Endodermal cell (in vitro differentiated cells): ENCODE measurements at regions not wholly inside any gene's neighbourhood (a gene's known extent, or its start where the extent isn't known, plus 50 kb on each side); places are given as distances from the start of the nearest gene placed in this dataset.

Experiments used
- DNase-seq: peaks from one replicate; pipeline ENCODE4 v3.0.0-alpha.2; 2017
- H3K27ac ChIP-seq: 2 replicates; pipeline ENCODE4 v1.5.1; 2013; ENCODE audit warnings: mild to moderate bottlenecking, low read depth, low read length, moderate library complexity
- H3K27me3 ChIP-seq: 2 replicates; pipeline ENCODE4 v1.6.1; 2013; ENCODE audit warnings: mild to moderate bottlenecking, low read length, moderate library complexity; ENCODE audit not compliant: insufficient read depth, control insufficient read depth, poor library complexity, severe bottlenecking
- H3K36me3 ChIP-seq: 2 replicates; pipeline ENCODE4 v1.7.0; 2013; ENCODE audit warnings: mild to moderate bottlenecking, low read length, moderate library complexity; ENCODE audit not compliant: control insufficient read depth, insufficient read depth
- H3K4me1 ChIP-seq: one replicate; pipeline ENCODE4 v1.7.0; 2013; ENCODE audit warnings: low read length; ENCODE audit not compliant: control insufficient read depth, insufficient read depth
- H3K4me3 ChIP-seq: 2 replicates; pipeline ENCODE4 v1.5.1; 2013; ENCODE audit warnings: mild to moderate bottlenecking, low read length, moderate library complexity
- H3K9ac ChIP-seq: 2 replicates; pipeline ENCODE4 v1.6.1; 2013; ENCODE audit warnings: mild to moderate bottlenecking, low read length, moderate library complexity; ENCODE audit not compliant: poor library complexity, severe bottlenecking; ENCODE audit errors: extremely low read depth
- H3K9me3 ChIP-seq: 2 replicates; pipeline ENCODE4 v1.6.1; 2013; ENCODE audit warnings: mild to moderate bottlenecking, low read length, moderate library complexity; ENCODE audit not compliant: control insufficient read depth
- H3K27ac Mint-ChIP-seq: 2 replicates; pipeline ENCODE4 v1.8.0; 2020; ENCODE audit warnings: mixed read lengths
- H3K27me3 Mint-ChIP-seq: 2 replicates; pipeline ENCODE4 v1.8.0; 2021; ENCODE audit warnings: mild to moderate bottlenecking, mixed read lengths; ENCODE audit not compliant: insufficient read depth
- H3K36me3 Mint-ChIP-seq: 2 replicates; pipeline ENCODE4 v1.8.0; 2020; ENCODE audit warnings: low read depth, mixed read lengths
- H3K4me1 Mint-ChIP-seq: 2 replicates; pipeline ENCODE4 v1.8.0; 2020; ENCODE audit warnings: mixed read lengths
- H3K4me3 Mint-ChIP-seq: 2 replicates; pipeline ENCODE4 v1.8.0; 2020; ENCODE audit warnings: mild to moderate bottlenecking, moderate library complexity, mixed read lengths
- H3K9me3 Mint-ChIP-seq: 2 replicates; pipeline ENCODE4 v1.8.0; 2020; ENCODE audit warnings: mild to moderate bottlenecking, mixed read lengths
- CTCF ChIP-seq: fragments of 200-600 bp; sonication (generic); conservative IDR thresholded peaks from 2 replicates; pipeline ENCODE4 v1.5.0; 2021; ENCODE audit warnings: antibody characterized with exemption, mild to moderate bottlenecking
- WGBS, 2 experiments: methylation state at CpG; one replicate each; pipeline versions ENCODE4 v1.1.5 to v1.1.7; 2013; ENCODE audit warnings: missing lambda C conversion rate in 2 of 2, mixed read lengths in 1 of 2; ENCODE audit not compliant: insufficient coverage in 1 of 2, insufficient read length in 1 of 2; 5-methylcytosine and 5-hydroxymethylcytosine counted together

GRCh38 chr17:428414-428813 is 75.8 kb upstream of the RPH3AL start:
- H3K36me3 Mint-ChIP-seq: peaks cover 2% of the 10 kb centered on the region
- no peak overlapping the region for H3K9ac ChIP-seq
- H3K27ac ChIP-seq: no peak overlapping the region
- no peak overlapping the region for H3K4me3 Mint-ChIP-seq
- peaks cover 3% of the 10 kb centered on the region for H3K4me1 Mint-ChIP-seq
- peaks cover 35% of the 10 kb centered on the region for H3K9me3 Mint-ChIP-seq
- H3K9me3 ChIP-seq: peaks cover 18% of the 10 kb centered on the region
- no peak for TF ChIP-seq CTCF
- H3K4me3 ChIP-seq: no peak overlapping the region
- no peaks in the 10 kb centered on the region for H3K27me3 Mint-ChIP-seq
- no peaks in the 10 kb centered on the region for H3K36me3 ChIP-seq
- no peaks in the 10 kb centered on the region for H3K4me1 ChIP-seq
- H3K27me3 ChIP-seq: no peaks in the 10 kb centered on the region
- no peak overlapping the region for H3K27ac Mint-ChIP-seq
- no peak for DNase-seq
- 77 to 79% methylated on average over 3 of the region's 3 CpGs for WGBS, 2 experiments

- no peak overlapping the region for H3K9ac ChIP-seq
- Mint-ChIP-seq H3K27ac (no peak overlapping the region), H3K4me3 (no peak overlapping the region), H3K36me3 (peaks cover 2% of the 10 kb centered on the region), H3K27me3 (no peaks in the 10 kb centered on the region), H3K4me1 (peaks cover 7% of the 10 kb centered on the region), H3K9me3 (peaks cover 31% of the 10 kb centered on the region)
- no peaks in the 10 kb centered on the region for H3K36me3 ChIP-seq
- H3K4me3 ChIP-seq: no peak overlapping the region
- 85 to 90% methylated on average over 2 to 3 of the region's 3 CpGs for WGBS, 2 experiments
- no peaks in the 10 kb centered on the region for H3K4me1 ChIP-seq
- no peak for TF ChIP-seq CTCF
- H3K9me3 ChIP-seq: peaks cover 18% of the 10 kb centered on the region
- no peak for DNase-seq
- no peak overlapping the region for H3K27ac ChIP-seq
- H3K27me3 ChIP-seq: no peaks in the 10 kb centered on the region
Measured at GRCh38 chr17:427891-428290, 75.3 kb upstream of the RPH3AL start.

GRCh38 chr17:427327-427726 is 74.7 kb upstream of the RPH3AL start:
- no peak overlapping the region for H3K9ac ChIP-seq
- no peaks in the 10 kb centered on the region for H3K36me3 ChIP-seq
- no peak overlapping the region for H3K27ac Mint-ChIP-seq
- TF ChIP-seq CTCF: no peak
- H3K27me3 Mint-ChIP-seq: no peaks in the 10 kb centered on the region
- no peak overlapping the region for H3K4me3 Mint-ChIP-seq
- DNase-seq: no peak
- 44 to 51% methylated on average over 5 to 6 of the region's 6 CpGs for WGBS, 2 experiments
- H3K4me1 Mint-ChIP-seq: peaks cover 11% of the 10 kb centered on the region
- H3K4me3 ChIP-seq: no peak overlapping the region
- peaks cover 29% of the 10 kb centered on the region for H3K9me3 Mint-ChIP-seq
- H3K27ac ChIP-seq: no peak overlapping the region
- peaks cover 2% of the 10 kb centered on the region for H3K36me3 Mint-ChIP-seq
- H3K27me3 ChIP-seq: no peaks in the 10 kb centered on the region
- peaks cover 3% of the 10 kb centered on the region for H3K4me1 ChIP-seq
- peaks cover 18% of the 10 kb centered on the region for H3K9me3 ChIP-seq
